Ovary (tissue), 3 donors: ENCODE measurements at regions not wholly inside any gene's neighbourhood (a gene's known extent, or its start where the extent isn't known, plus 50 kb on each side); places are given as distances from the start of the nearest gene placed in this dataset.

Experiments used
- POLR2A ChIP-seq: fragments of 450-650 bp; IDR thresholded peaks from one replicate; pipeline ENCODE4 v1.6.1; 2017; ENCODE audit warnings: antibody characterized with exemption, mild to moderate bottlenecking, moderate library complexity
- TF ChIP-seq, protein P1 (sequence below), 3 donors: fragments of 450-650 bp in 2 of 3; fragments of 200-600 bp in 1 of 3; IDR thresholded peaks; one replicate each; pipeline versions ENCODE4 v1.5.1 to v1.8.0; 2016 to 2022; ENCODE audit warnings: antibody characterized with exemption in 3 of 3, mild to moderate bottlenecking in 1 of 3
- donor health status: DM: no; HTN: no; CAD: no.

DNA sequence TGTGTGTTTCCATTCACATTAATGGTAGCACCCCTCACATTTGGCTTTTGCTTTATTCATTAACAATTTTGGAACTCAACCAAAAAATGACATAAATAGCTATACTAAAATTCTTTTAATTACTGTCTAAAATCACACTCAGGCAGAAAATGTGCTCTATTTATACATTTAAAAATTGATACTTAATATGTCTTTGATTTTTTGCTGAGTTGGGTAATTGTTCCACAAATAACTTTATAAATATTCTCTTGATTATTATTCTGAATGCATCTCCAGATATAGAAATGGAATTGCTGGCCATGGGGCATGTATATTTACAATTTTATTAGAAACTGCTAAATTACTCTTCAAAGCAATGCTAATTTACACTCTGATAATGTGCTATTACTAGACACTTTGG is 658.7 kb upstream of the CHRM3 start:
- TF ChIP-seq, protein P1, sequence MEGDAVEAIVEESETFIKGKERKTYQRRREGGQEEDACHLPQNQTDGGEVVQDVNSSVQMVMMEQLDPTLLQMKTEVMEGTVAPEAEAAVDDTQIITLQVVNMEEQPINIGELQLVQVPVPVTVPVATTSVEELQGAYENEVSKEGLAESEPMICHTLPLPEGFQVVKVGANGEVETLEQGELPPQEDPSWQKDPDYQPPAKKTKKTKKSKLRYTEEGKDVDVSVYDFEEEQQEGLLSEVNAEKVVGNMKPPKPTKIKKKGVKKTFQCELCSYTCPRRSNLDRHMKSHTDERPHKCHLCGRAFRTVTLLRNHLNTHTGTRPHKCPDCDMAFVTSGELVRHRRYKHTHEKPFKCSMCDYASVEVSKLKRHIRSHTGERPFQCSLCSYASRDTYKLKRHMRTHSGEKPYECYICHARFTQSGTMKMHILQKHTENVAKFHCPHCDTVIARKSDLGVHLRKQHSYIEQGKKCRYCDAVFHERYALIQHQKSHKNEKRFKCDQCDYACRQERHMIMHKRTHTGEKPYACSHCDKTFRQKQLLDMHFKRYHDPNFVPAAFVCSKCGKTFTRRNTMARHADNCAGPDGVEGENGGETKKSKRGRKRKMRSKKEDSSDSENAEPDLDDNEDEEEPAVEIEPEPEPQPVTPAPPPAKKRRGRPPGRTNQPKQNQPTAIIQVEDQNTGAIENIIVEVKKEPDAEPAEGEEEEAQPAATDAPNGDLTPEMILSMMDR (IDR thresholded peaks at IDR 0.05), result no peak
- TF ChIP-seq POLR2A, result no peak
